HFFc6 (cell line): ENCODE measurements at regions not wholly inside any gene's neighbourhood (a gene's known extent, or its start where the extent isn't known, plus 50 kb on each side); places are given as distances from the start of the nearest gene placed in this dataset.

Source experiments
- DNase-seq: peaks from one replicate; pipeline ENCODE4 v3.0.0-alpha.2; 2018
- H3K27ac Mint-ChIP-seq: 2 replicates; pipeline ENCODE4 v1.8.0; 2020; ENCODE audit warnings: mild to moderate bottlenecking, mixed read lengths
- H3K27me3 Mint-ChIP-seq: 2 replicates; pipeline ENCODE4 v1.8.0; 2021; ENCODE audit warnings: mild to moderate bottlenecking, moderate library complexity, mixed read lengths; ENCODE audit not compliant: insufficient read depth
- H3K36me3 Mint-ChIP-seq: 2 replicates; pipeline ENCODE4 v1.8.0; 2021; ENCODE audit warnings: low read depth, mixed read lengths
- H3K4me1 Mint-ChIP-seq: 2 replicates; pipeline ENCODE4 v1.8.0; 2020; ENCODE audit warnings: low read depth, mixed read lengths
- H3K4me3 Mint-ChIP-seq: 2 replicates; pipeline ENCODE4 v1.8.0; 2020; ENCODE audit warnings: mild to moderate bottlenecking, moderate library complexity, mixed read lengths
- H3K9me3 Mint-ChIP-seq: 2 replicates; pipeline ENCODE4 v1.8.0; 2020; ENCODE audit warnings: mild to moderate bottlenecking, mixed read lengths
- CTCF ChIP-seq: fragments of 200-600 bp; sonication (generic); IDR thresholded peaks from 2 replicates; pipeline ENCODE4 v1.5.0; 2021; ENCODE audit warnings: antibody characterized with exemption, mild to moderate bottlenecking

- Mint-ChIP-seq H3K27me3 (peaks cover 1% of the 10 kb centered on the region; the same call in 1 of the 2 replicates), H3K36me3 (peaks cover 3% of the 10 kb centered on the region), H3K9me3 (no peaks in the 10 kb centered on the region), H3K4me3 (no peak overlapping the region), H3K27ac (no peak overlapping the region), H3K4me1 (peaks cover 48% of the 10 kb centered on the region)
- TF ChIP-seq CTCF: no peak
- no peak for DNase-seq
These were observed 293.2 kb upstream of the RASGRP1 start for GRCh38 chr15:38857814-38858213.

- H3K36me3 Mint-ChIP-seq: peaks cover 4% of the 10 kb centered on the region
- peaks cover 1% of the 10 kb centered on the region; the same call in 1 of the 2 replicates for H3K27me3 Mint-ChIP-seq
- no peak overlapping the region for H3K27ac Mint-ChIP-seq
- DNase-seq: no peak
- H3K4me1 Mint-ChIP-seq: peaks cover 44% of the 10 kb centered on the region
- H3K4me3 Mint-ChIP-seq: no peak overlapping the region
- no peak for TF ChIP-seq CTCF
- no peaks in the 10 kb centered on the region for H3K9me3 Mint-ChIP-seq
These were observed 295.0 kb upstream of the RASGRP1 start for GRCh38 chr15:38859574-38859973.

GRCh38 chr15:38860253-38860652 is 295.6 kb upstream of the RASGRP1 start:
- Mint-ChIP-seq H3K4me1 (peaks cover 49% of the 10 kb centered on the region), H3K9me3 (no peaks in the 10 kb centered on the region), H3K27ac (no peak overlapping the region), H3K36me3 (peaks cover 4% of the 10 kb centered on the region), H3K4me3 (no peak overlapping the region), H3K27me3 (peaks cover 1% of the 10 kb centered on the region; the same call in 1 of the 2 replicates)
- DNase-seq: no peak
- TF ChIP-seq CTCF: no peak

GRCh38 chr15:38860674-38861073 is 296.1 kb upstream of the RASGRP1 start:
- Mint-ChIP-seq H3K27ac (peak overlapping the region; percentile 18; the same call in 1 of the 2 replicates), H3K27me3 (peaks cover 1% of the 10 kb centered on the region; the same call in 1 of the 2 replicates), H3K4me1 (peaks cover 53% of the 10 kb centered on the region), H3K4me3 (no peak overlapping the region), H3K36me3 (peaks cover 4% of the 10 kb centered on the region), H3K9me3 (no peaks in the 10 kb centered on the region)
- no peak for TF ChIP-seq CTCF
- no peak for DNase-seq

GRCh38 chr15:38861108-38861507 is 296.5 kb upstream of the RASGRP1 start:
- Mint-ChIP-seq H3K36me3 (peaks cover 4% of the 10 kb centered on the region), H3K27ac (no peak overlapping the region; the same call in 1 of the 2 replicates), H3K9me3 (no peaks in the 10 kb centered on the region), H3K4me3 (no peak overlapping the region), H3K4me1 (peaks cover 53% of the 10 kb centered on the region), H3K27me3 (peaks cover 1% of the 10 kb centered on the region; the same call in 1 of the 2 replicates)
- TF ChIP-seq CTCF: no peak
- DNase-seq: no peak

GRCh38 chr15:38862099-38862498 is 297.5 kb upstream of the RASGRP1 start:
- no peaks in the 10 kb centered on the region; the same call in 1 of the 2 replicates for H3K27me3 Mint-ChIP-seq
- no peak overlapping the region for H3K4me3 Mint-ChIP-seq
- DNase-seq: no peak
- no peak for TF ChIP-seq CTCF
- peaks cover 62% of the 10 kb centered on the region for H3K4me1 Mint-ChIP-seq
- H3K36me3 Mint-ChIP-seq: peaks cover 4% of the 10 kb centered on the region; the same call in 1 of the 2 replicates
- H3K9me3 Mint-ChIP-seq: no peaks in the 10 kb centered on the region
- H3K27ac Mint-ChIP-seq: no peak overlapping the region
